ENCODE measurements at regions not wholly inside any gene's neighbourhood (a gene's known extent, or its start where the extent isn't known, plus 50 kb on each side); places are given as distances from the start of the nearest gene placed in this dataset.

GRCh38 chr2:222361787-222362186 lies 62.6 kb upstream of the SGPP2 start:
- no peak for TF ChIP-seq CTCF (conservative IDR thresholded peaks at IDR 0.05; ENCODE audit: low read depth, low read length)
- TF ChIP-seq POLR2A (IDR thresholded peaks at IDR 0.05; ENCODE audit: low read depth, low read length) = no peak
- TF ChIP-seq MXI1 (IDR thresholded peaks at IDR 0.05; ENCODE audit: borderline replicate concordance, low read depth, low read length) = no peak
- no peak for TF ChIP-seq SMC3 (IDR thresholded peaks at IDR 0.05; ENCODE audit: low read depth, low read length)
- no peak for TF ChIP-seq RAD21 (IDR thresholded peaks at IDR 0.05; ENCODE audit: low read length)
- TF ChIP-seq NFE2L2 (IDR thresholded peaks at IDR 0.05; ENCODE audit: low read depth, low read length) = no peak
- no peak for TF ChIP-seq RCOR1 (IDR thresholded peaks at IDR 0.05; ENCODE audit: insufficient replicate concordance, low read length)
- TF ChIP-seq RFX5 (IDR thresholded peaks at IDR 0.05; ENCODE audit: low read depth, low read length) = no peak
- TF ChIP-seq USF2 (IDR thresholded peaks at IDR 0.05; ENCODE audit: low read depth, low read length) = no peak
- TF ChIP-seq MAZ (IDR thresholded peaks at IDR 0.05; ENCODE audit: borderline replicate concordance, low read depth, low read length) = no peak
- TF ChIP-seq ELK1 (IDR thresholded peaks at IDR 0.05; ENCODE audit: borderline replicate concordance, low read depth, low read length) = no peak
- TF ChIP-seq MAFK (IDR thresholded peaks at IDR 0.05; ENCODE audit: low read depth, low read length) = no peak

Measured in IMR-90 (cell line).